GM12892 (cell line): ENCODE measurements at regions not wholly inside any gene's neighbourhood (a gene's known extent, or its start where the extent isn't known, plus 50 kb on each side); places are given as distances from the start of the nearest gene placed in this dataset.

Experiments
- POLR2A ChIP-seq: IDR thresholded peaks from 2 replicates; pipeline ENCODE4 v1.6.1; 2011; ENCODE audit warnings: low read depth, low read length, control low read depth
- POLR2AphosphoS5 ChIP-seq: IDR thresholded peaks from 2 replicates; pipeline ENCODE4 v1.6.1; 2011; ENCODE audit warnings: low read depth, low read length, control low read depth

- no peak for TF ChIP-seq POLR2AphosphoS5
- no peak for TF ChIP-seq POLR2A
Observed at GRCh38 chr2:111688482-111688881, 195.5 kb downstream of the ANAPC1 start.
